T-helper 1 cell (primary cell): ENCODE measurements at regions not wholly inside any gene's neighbourhood (a gene's known extent, or its start where the extent isn't known, plus 50 kb on each side); places are given as distances from the start of the nearest gene placed in this dataset.
A peak's percentile ranks its signal among the peaks of the same experiment; 100 is the strongest.
"Not testable (repeated sequence)": the region's sequence is repeated elsewhere in the genome, so short reads cannot be mapped to it uniquely, and the experiment has no call there.

Experiments
- DNase-seq, 5 donors: peaks; one replicate each; pipeline ENCODE4 v3.0.0-alpha.2; 2012 to 2020

GRCh38 chrX:13518126-13518525 lies 51.3 kb upstream of the EGFL6 start:
- DNase-seq, result no peak

DNA sequence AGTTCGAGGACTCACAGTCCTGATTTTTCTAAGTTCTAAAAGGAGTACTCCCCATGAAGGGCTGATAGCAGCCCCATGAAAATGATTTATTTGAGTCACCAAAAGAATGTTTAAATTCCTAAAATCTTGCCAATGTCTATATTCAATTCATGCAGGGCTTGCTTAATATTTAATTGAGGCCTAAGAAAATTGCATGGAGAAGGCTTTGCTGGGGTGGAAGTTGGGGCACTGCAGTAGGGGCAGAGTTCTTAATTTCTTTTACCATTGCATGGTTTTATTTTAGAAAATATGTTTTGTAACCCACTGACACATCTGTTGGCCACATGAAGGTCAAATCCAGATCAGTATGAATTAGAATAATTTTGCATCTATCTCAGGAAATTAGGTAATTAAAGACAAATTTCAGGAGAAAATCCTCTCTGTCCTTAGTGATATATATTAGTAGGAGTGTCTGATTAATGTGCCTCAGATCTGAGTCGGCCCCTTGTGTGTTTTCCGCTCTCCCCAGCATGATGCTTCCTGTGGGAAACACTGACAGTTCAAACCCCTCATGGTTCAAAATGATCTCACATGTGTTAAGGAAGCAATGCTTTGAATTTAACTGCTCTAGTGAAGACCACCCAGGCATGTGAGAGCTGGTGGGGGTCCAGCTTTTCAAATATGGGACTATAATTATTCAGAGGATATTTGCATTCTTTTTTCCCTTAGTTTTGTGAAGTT lies 54.0 kb upstream of the EGFL6 start:
- no peak for DNase-seq

GRCh38 chrX:13511944-13512330 lies 57.5 kb upstream of the EGFL6 start:
- DNase-seq, result no peak

DNA sequence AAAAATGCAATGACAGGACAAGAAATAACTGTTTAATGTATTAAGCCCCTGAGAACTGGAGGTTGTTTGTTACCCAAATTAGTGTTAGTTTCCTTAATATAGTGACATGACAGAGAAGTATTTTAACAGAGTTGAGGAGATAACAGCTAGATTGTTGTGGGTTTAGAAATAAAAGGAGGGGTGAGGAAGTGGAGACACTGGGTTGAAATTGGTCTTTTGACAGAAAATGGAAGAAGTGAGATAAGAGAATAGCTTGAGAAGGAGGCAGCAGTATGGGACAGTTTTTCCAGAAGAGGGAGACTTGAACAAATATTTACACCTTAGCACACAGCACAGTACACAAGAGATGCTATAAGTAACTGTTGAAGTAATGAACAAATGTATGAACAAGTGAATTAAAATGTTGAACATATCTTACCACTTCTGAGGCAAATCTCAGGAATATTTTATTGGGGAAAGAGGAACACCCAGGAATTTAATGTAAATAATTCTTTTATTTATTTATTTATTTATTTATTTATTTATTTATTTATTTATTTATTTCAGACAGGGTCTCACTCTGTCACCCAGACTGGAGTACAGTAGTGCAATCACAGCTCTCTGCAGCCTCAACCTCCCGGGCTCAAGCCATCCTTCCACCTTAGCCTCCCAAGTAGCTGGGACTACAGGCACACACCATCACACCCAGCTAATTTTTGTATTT lies 58.0 kb upstream of the EGFL6 start:
- no peak for DNase-seq

DNA sequence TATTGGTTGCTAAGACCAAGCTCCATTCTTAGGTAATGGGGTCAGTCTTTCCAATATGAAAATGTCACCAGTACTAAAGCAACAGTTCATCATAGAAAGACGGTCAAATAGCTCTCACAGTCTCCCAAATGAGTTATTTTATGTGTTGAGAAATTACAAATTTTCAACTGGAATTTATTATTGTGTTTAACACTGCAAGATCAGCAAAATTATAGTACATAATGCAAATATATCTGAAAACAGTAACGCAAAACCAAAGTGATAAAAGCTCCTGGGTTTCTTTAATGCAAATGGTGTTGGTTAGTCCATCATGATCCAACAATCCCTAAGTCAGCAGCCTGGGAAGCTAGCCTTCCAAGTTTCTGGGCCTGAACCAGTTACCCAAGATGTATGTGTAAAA lies 61.5 kb upstream of the EGFL6 start:
- no peak for DNase-seq

DNA sequence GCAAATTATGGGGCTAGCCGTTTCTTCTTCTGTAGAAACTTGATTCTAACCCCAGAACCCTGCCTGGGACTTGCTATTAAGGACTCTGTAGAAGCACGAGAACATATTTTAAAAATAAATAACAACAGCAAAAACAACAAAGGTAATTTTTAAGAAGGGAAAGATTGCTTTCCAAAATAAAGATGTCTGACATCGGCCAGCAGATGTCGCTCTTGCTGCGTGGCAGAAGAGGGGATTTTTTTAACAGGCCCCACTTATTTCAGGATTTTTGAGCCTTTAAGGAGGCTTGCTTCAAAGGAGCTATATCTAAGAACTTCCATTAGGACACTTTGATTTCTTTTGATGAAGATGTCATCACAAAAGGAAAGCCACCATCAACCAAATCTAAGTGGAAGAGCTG lies 62.8 kb upstream of the EGFL6 start:
- DNase-seq, result peak; percentile 6 to 46 (median 13)

DNA sequence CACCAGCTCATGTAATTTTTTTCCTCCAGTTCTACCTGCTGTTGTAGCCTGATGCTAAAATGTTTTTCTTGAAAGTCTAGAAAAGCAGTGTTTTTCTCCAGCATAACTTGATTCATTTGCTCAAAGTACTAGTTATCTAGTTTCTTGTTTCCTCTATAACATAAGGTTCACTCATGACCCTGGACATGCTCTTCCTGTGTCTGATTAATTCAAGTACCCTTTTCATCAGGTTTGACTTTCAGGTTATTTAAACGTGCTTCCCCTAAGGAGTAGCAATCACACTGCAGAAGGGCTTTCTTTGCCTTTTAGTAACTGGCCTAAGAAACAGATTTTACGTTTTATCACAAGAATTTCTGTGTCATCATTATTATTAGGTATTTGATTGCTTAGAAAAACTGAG lies 66.8 kb upstream of the EGFL6 start:
- peak in 1 of 5 donors; percentile 35 for DNase-seq

DNA sequence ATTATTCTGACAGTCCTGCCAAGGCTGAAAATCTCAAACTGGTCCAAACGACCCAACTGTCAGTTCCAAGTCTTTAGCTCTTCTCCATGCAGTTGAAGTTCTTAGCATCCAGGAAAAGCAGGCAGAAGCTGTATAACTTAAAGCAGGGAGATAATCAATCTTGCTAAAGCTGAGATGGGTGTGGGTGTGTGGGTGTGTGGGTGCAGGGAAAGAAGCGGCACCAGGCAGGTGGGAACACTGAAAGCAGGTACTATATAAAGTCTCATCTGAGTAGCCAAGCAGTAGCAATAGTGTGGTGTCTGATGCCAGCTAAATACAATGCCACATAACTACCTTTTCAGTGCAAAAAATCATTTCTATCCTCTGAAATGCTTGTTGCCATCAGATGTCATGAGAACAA lies 69.7 kb upstream of the EGFL6 start:
- DNase-seq, result no peak

- DNase-seq, result no peak
Observed at GRCh38 chrX:13498238-13498637, 71.2 kb upstream of the EGFL6 start.

DNA sequence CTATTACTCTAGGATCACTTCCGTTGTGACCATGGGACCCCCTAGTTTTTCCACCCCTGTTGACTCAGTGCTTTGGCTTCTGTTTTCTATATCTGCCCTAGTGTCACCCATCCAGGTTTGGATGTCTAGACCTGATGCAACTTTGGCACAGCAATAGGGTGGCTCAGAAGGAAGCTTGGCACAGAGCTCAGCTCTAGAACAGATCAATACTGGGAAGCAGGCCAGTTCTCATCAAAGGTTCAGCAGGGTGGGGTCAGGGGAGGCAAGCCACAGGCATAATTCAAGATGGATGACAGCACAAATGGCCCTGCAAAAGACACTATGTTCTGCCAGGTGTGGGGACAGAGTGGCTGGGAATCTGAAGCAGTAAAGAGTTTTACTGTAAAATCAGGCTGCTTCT lies 74.2 kb upstream of the EGFL6 start:
- DNase-seq, result no peak

GRCh38 chrX:13494562-13494961 lies 74.8 kb upstream of the EGFL6 start:
- DNase-seq, result no peak

GRCh38 chrX:13493659-13494058 lies 75.7 kb upstream of the EGFL6 start:
- DNase-seq, result no peak

GRCh38 chrX:13492286-13492685 lies 77.1 kb upstream of the EGFL6 start:
- no peak for DNase-seq

DNA sequence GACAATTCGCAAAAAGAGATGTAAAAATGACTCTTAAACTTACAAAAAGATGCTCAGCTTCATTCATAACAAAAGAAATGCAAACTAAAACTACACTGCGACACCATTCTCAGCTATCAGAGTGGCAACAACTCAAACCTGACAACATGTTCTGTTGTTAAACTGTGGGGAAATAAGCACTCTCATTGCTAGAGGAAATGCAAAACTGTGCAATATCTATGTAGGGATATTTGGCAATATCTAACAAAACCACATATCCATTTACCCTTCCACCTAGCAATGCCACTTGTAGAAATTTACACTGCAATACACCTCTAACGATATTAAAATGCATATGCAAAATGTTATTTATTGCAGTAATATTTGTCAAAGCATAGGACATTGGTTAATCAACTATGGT lies 78.3 kb upstream of the EGFL6 start:
- no peak for DNase-seq

DNA sequence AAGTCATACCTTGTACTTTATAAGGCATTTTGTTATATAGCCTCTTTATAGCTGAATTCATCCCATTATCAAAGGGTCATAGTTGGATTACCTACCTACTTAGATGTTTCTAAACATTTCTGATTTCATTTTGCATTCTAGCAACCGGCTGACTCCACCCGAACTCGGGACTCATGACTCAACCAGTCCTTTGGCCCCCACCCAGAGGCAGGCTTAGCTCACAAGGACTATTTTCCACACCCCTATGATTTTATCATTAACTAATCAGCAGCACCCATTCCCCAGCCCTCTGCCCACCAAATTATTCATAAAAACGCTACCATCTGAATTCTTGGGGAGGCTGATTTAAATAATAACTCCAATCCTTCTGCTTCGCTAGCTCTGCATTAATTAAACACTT lies 79.9 kb upstream of the EGFL6 start:
- no peak for DNase-seq

DNA sequence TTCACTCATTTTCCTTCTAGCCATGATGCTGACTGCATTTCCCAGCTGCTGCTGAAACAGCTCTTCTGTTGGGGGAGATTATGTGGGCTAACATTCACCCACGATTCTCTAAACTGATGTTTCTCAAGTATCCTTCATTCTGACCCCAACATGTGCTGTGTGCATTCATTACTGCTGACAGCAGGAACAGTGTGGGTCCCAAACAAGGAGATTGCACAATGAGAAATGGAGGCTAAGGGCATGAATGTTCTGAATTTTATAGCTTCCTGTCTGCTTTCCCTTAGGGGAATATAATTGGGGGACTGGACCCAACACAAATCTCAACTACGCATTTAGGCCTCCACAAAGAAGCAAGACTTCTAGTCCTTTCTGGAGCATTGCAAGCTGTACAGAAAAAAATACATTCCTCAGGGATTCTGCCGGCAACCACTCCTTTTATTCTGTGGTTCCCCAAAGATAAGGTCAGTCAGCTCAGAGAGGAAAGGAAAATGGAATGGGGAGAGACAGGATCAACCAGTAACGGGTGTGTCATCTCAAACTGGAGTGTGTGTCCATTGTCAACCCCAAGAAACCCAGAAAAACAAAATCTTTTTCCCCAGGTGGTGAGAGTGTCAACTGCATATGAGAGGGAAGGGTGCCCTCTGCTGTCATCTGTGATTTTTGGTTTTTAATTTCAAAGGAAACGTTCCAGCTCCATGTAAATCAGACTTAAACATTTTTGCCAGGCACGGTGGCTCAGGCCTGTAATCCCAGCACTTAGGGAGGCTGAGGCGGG lies 81.5 kb upstream of the EGFL6 start:
- peak in 4 of 5 donors; percentile 4 to 64 (median 20) for DNase-seq

GRCh38 chrX:13485167-13485566 lies 84.2 kb upstream of the EGFL6 start:
- no peak for DNase-seq

DNA sequence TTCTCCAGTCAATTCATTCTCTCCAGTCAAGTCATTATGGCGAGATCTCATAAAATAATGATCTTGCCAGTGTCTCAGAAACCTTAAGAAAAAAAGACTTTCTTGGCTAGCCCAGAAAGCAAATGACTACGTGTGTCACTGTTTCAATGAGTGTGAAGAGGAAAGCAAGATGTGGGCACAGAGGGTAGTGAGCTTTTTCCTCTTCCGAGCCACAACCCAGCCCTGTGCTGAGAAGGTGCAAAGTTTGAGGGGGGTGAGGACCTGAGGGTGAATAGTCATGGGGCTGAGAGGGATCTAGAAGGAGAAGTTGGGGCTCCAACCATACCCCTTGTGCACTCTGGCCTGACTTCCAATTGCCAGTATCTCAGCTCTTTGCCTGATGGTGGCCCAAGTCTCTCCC lies 85.6 kb upstream of the EGFL6 start:
- DNase-seq, result no peak

DNA sequence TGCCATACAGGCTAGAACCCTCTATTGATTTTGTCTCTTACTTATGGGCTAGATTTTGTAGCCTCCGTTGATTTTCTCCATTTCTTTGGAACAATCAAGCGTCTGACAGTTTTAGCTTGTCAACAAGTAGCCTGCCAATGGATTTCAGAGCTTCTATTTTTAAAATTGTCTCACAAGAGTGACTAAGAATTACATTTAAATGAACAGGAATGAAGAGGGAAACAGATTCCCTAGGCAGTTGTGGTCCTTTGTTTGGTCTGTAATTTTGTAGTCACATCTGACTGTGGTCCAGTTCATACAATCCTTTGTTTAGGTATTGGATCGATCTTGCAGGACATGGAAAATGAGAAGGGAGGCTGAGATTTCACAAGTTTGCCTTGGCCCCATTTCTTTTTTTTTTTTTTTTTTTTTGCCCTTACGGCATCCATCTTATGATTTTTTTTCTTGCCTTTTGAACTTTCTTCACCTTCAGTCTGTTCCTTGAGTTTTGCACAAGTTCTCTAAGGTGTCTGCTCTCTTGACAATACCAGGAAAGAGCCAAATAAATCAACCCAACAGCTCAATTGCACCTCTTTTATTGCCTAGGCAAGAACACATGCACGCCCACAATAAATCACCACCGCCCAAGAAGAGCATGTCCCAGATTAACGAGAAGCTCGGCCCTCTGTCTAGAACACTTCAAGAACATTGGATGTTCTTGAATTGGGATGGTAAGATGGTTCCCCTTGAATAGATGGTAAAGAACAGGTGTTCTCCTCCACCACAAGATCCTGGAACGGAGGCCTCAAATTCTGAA lies 86.5 kb upstream of the EGFL6 start:
- no peak for DNase-seq

- DNase-seq, result not testable (repeated sequence)
Observed at GRCh38 chrX:13480780-13481179, 88.6 kb upstream of the EGFL6 start.

DNA sequence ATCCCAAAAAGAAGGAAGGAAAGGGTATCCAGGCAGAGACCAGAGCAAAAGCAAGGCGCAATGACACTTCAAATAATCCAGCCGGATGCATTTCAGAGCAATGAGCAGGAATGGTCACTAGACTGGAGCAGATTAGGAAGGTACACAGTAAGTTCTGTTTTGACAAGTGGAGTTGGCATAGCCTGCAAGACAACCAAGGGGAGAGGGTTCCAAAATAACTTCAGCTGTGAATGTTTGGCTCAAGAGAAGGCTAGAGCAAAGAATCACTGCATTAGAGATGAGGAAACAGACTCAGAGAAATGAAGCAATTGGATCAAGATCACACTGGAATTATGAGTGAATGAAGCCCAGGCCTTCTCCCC lies 90.0 kb upstream of the EGFL6 start:
- DNase-seq, result no peak

- no peak for DNase-seq
Observed at GRCh38 chrX:13478740-13479451, 90.5 kb upstream of the EGFL6 start.
